Panc1 (cell line): ENCODE measurements at regions not wholly inside any gene's neighbourhood (a gene's known extent, or its start where the extent isn't known, plus 50 kb on each side); places are given as distances from the start of the nearest gene placed in this dataset.

Experiments used
- ATAC-seq: fragments of 200-7000 bp; cut with Tn5 transposase; 2 replicates; pipeline ENCODE4 v1.9.1; 2020; ENCODE audit warnings: mild to moderate bottlenecking, moderate library complexity
- BruUV-seq: library from RNA; stranded (reverse); fragments of 400-500 nt; replicated peaks from 2 replicates; lab custom pipeline; 2021; lab: Mats Ljungman, UMichigan
- CTCF ChIA-PET: fragments of 300-600 bp; sonication (Branson Sonifier 250); formaldehyde crosslinking; loops from one replicate; lab custom pipeline; 2022; ENCODE audit warnings: antibody characterized with exemption; lab: Charles Lee
- POLR2A ChIA-PET: fragments of 300-600 bp; sonication (Branson Sonifier 250); formaldehyde crosslinking; loops from one replicate; lab custom pipeline; 2022; ENCODE audit warnings: antibody characterized with exemption; lab: Charles Lee
- DNase-seq: peaks from one replicate; pipeline ENCODE4 v3.0.0-alpha.2; 2010; ENCODE audit warnings: low read depth, low spot score
- H3K27ac ChIP-seq: 2 replicates; pipeline ENCODE4 v1.5.1; 2011; ENCODE audit warnings: mild to moderate bottlenecking, low read length, inconsistent platforms
- H3K27me3 ChIP-seq: fragments of 200-500 bp; sonication (Bioruptor generic); 2 replicates; pipeline ENCODE4 v1.6.0; 2014; ENCODE audit warnings: low read length, inconsistent platforms; ENCODE audit not compliant: control insufficient read depth, insufficient read depth
- H3K36me3 ChIP-seq: fragments of 200-500 bp; sonication (Bioruptor generic); 2 replicates; pipeline ENCODE4 v1.5.1; 2014; ENCODE audit warnings: inconsistent platforms, mild to moderate bottlenecking, low read length, moderate library complexity; ENCODE audit not compliant: control insufficient read depth, insufficient read depth
- H3K4me1 ChIP-seq: 2 replicates; pipeline ENCODE4 v1.5.1; 2011; ENCODE audit warnings: inconsistent platforms, mild to moderate bottlenecking, low read length, moderate library complexity; ENCODE audit not compliant: control insufficient read depth, insufficient read depth
- H3K4me3 ChIP-seq, 2 experiments: 2 replicates each; pipeline ENCODE4 v1.5.1; 2011 to 2012; ENCODE audit warnings: low read depth in 2 of 2, low read length in 2 of 2, mild to moderate bottlenecking in 2 of 2, inconsistent platforms in 1 of 2, moderate library complexity in 1 of 2
- H3K9me3 ChIP-seq: fragments of 200-500 bp; sonication (Bioruptor generic); 2 replicates; pipeline ENCODE4 v1.5.1; 2014; ENCODE audit warnings: low read depth, mild to moderate bottlenecking, inconsistent platforms, low read length, moderate library complexity; ENCODE audit not compliant: control insufficient read depth, insufficient read depth
- POLR2AphosphoS5 ChIP-seq: IDR thresholded peaks from 2 replicates; pipeline ENCODE4 v1.6.1; 2012; ENCODE audit warnings: mild to moderate bottlenecking, low read depth, low read length, moderate library complexity
- SIN3A ChIP-seq: IDR thresholded peaks from 2 replicates; pipeline ENCODE4 v1.6.1; 2012; ENCODE audit warnings: low read depth, mild to moderate bottlenecking, low read length, moderate library complexity, borderline replicate concordance; ENCODE audit not compliant: insufficient read depth
- TCF7L2 ChIP-seq: IDR thresholded peaks from 2 replicates; pipeline ENCODE4 v1.6.1; 2011; ENCODE audit warnings: mild to moderate bottlenecking, low read depth, low read length, inconsistent platforms
- in situ Hi-C: cut with HindIII; loops from 2 replicates; pipeline ENCODE4 v1.10.0; 2016; ENCODE audit warnings: low sequenced_read_pairs, low pct_unique_long_range_greater_than_20kb
- intact Hi-C: fragments of 100-400 bp; cut with micrococcal nuclease; formaldehyde crosslinking; loops from one replicate; pipeline ENCODE4 v1.10.0; 2022; ENCODE audit not compliant: unreplicated experiment
- TF ChIP-seq, protein P1 (sequence below), 2 experiments: IDR thresholded peaks; 2 replicates each; pipeline ENCODE4 v1.6.1; 2011 to 2012; ENCODE audit warnings: low read depth in 2 of 2, control low read depth in 1 of 2, low read length in 1 of 2, mild to moderate bottlenecking in 1 of 2, moderate library complexity in 1 of 2; ENCODE audit not compliant: insufficient read depth in 1 of 2
- TF ChIP-seq, protein P2 (sequence below): fragments of 450-650 bp; IDR thresholded peaks from 2 replicates; pipeline ENCODE4 v1.5.1; 2017; ENCODE audit warnings: mild to moderate bottlenecking

DNA sequence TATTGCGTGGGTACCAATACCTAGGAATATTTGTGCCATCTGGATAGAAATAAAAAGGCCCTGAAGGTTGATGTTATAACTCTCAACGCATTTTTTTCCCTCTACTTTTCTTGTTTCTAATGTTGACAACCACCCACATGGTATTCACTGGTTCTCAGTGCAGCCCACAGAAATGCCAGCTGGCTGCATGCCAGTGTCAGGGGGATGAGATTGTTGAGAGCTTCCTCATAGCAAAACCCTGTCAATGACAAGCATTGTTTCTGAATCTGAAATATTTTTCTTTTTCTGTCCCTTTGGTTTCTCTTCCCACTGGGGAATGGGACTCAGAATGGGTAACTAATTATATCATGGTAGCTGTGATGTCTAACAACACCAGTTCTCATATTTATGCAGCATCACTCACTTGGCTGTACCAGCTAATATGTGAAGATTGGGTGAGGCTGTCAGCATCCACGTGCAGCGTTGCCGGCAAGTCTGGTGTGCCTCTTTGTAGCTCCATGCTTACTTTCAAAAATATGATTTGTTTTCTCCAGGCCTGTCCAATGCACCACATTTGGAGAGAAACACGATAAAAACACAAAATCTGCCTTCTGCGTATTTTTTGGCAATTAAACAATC is 284.6 kb downstream of the PTBP2 start:
- ChIA-PET CTCF (no interaction called here), POLR2A (no interaction called here)
- ATAC-seq = no peak

DNA sequence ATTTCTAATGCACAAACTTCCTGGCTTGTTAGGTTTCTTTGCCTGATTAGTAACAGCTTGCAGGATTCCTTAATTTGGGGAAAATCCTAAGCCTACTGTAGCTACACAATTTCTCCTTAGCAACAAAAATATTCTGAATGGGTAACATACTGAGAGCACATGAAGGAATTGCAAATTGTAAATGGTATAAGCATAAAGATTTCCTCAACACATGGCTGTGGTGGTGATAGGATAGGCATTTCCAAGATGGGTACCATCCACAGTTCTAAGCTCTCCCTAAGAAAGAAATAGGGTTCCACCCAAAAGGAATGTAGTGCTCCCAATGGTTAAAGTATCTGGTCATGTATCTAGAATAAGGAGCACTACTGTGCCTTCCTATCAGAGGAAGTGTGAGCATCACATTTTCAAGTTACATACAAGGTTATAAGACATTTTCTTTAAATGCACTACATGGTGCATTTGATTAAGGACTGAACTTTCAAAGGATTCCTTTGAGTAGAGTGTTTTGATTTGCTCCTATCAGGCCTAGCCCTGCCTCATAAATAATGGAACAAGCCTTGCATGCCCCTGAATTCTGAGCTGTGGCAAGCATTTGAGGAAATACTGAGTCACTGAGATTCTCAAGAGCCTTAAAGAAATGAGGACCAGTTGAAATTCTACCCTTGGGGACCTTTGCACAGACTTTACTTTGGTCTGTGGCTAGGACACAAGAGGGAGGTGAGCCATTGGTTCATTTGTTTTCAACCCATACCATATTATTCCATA is 286.4 kb downstream of the PTBP2 start:
- H3K27ac ChIP-seq = no peak overlapping the region
- POLR2A ChIA-PET = no interaction called here
- H3K36me3 ChIP-seq = no peaks in the 10 kb centered on the region
- ATAC-seq = no peak
- DNase-seq = no peak
- TF ChIP-seq, protein P1, sequence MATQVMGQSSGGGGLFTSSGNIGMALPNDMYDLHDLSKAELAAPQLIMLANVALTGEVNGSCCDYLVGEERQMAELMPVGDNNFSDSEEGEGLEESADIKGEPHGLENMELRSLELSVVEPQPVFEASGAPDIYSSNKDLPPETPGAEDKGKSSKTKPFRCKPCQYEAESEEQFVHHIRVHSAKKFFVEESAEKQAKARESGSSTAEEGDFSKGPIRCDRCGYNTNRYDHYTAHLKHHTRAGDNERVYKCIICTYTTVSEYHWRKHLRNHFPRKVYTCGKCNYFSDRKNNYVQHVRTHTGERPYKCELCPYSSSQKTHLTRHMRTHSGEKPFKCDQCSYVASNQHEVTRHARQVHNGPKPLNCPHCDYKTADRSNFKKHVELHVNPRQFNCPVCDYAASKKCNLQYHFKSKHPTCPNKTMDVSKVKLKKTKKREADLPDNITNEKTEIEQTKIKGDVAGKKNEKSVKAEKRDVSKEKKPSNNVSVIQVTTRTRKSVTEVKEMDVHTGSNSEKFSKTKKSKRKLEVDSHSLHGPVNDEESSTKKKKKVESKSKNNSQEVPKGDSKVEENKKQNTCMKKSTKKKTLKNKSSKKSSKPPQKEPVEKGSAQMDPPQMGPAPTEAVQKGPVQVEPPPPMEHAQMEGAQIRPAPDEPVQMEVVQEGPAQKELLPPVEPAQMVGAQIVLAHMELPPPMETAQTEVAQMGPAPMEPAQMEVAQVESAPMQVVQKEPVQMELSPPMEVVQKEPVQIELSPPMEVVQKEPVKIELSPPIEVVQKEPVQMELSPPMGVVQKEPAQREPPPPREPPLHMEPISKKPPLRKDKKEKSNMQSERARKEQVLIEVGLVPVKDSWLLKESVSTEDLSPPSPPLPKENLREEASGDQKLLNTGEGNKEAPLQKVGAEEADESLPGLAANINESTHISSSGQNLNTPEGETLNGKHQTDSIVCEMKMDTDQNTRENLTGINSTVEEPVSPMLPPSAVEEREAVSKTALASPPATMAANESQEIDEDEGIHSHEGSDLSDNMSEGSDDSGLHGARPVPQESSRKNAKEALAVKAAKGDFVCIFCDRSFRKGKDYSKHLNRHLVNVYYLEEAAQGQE (IDR thresholded peaks at IDR 0.05; ENCODE audit: insufficient read depth in 1 of 2, low read depth in 2 of 2, low read length in 1 of 2) = no peak
- TF ChIP-seq, protein P2, sequence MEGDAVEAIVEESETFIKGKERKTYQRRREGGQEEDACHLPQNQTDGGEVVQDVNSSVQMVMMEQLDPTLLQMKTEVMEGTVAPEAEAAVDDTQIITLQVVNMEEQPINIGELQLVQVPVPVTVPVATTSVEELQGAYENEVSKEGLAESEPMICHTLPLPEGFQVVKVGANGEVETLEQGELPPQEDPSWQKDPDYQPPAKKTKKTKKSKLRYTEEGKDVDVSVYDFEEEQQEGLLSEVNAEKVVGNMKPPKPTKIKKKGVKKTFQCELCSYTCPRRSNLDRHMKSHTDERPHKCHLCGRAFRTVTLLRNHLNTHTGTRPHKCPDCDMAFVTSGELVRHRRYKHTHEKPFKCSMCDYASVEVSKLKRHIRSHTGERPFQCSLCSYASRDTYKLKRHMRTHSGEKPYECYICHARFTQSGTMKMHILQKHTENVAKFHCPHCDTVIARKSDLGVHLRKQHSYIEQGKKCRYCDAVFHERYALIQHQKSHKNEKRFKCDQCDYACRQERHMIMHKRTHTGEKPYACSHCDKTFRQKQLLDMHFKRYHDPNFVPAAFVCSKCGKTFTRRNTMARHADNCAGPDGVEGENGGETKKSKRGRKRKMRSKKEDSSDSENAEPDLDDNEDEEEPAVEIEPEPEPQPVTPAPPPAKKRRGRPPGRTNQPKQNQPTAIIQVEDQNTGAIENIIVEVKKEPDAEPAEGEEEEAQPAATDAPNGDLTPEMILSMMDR = no peak
- TF ChIP-seq POLR2AphosphoS5 = no peak
- no peak for TF ChIP-seq SIN3A
- no peaks in the 10 kb centered on the region for H3K9me3 ChIP-seq
- CTCF ChIA-PET = no interaction called here
- no peak overlapping the region for H3K4me3 ChIP-seq
- H3K4me1 ChIP-seq = no peaks in the 10 kb centered on the region
- H3K27me3 ChIP-seq = no peaks in the 10 kb centered on the region
- in situ Hi-C loops = no loop called here
- intact Hi-C loops = no loop called here
- no TSS peak for BruUV-seq

More for the DNA sequence above, 284.6 kb downstream of the PTBP2 start:
- Histone ChIP-seq H3K27me3 (no peaks in the 10 kb centered on the region), H3K9me3 (no peaks in the 10 kb centered on the region), H3K4me1 (no peaks in the 10 kb centered on the region), H3K27ac (no peak overlapping the region), H3K36me3 (no peaks in the 10 kb centered on the region), H3K4me3 (no peak overlapping the region)
- DNase-seq = no peak
- TF ChIP-seq, protein P1 (IDR thresholded peaks at IDR 0.05; ENCODE audit: insufficient read depth in 1 of 2, low read depth in 2 of 2, low read length in 1 of 2) = no peak
- no peak for TF ChIP-seq SIN3A
- no peak for TF ChIP-seq POLR2AphosphoS5
- TF ChIP-seq TCF7L2 = no peak
- TF ChIP-seq, protein P2 = no peak
- BruUV-seq = no TSS peak
- intact Hi-C loops = no loop called here
- in situ Hi-C loops = no loop called here
